SJCRH30 (cell line): ENCODE measurements at regions not wholly inside any gene's neighbourhood (a gene's known extent, or its start where the extent isn't known, plus 50 kb on each side); places are given as distances from the start of the nearest gene placed in this dataset.
"Not testable (repeated sequence)": the region's sequence is repeated elsewhere in the genome, so short reads cannot be mapped to it uniquely, and the experiment has no call there.

Source experiments
- DNase-seq, 2 experiments: peaks; one replicate each; pipeline ENCODE4 v3.0.0-alpha.2; 2015 to 2020
- H3K27ac ChIP-seq: fragments of 250-450 bp; sonication (Bioruptor Pico); 2 replicates; pipeline ENCODE4 v1.5.1; 2020; ENCODE audit warnings: mild to moderate bottlenecking, moderate library complexity
- H3K27me3 ChIP-seq: fragments of 250-450 bp; sonication (Bioruptor Pico); 2 replicates; pipeline ENCODE4 v1.5.1; 2020; ENCODE audit warnings: mild to moderate bottlenecking, moderate library complexity
- H3K36me3 ChIP-seq: fragments of 250-450 bp; sonication (Bioruptor Pico); 2 replicates; pipeline ENCODE4 v1.5.1; 2020; ENCODE audit warnings: mild to moderate bottlenecking, moderate library complexity
- H3K4me1 ChIP-seq: fragments of 250-450 bp; sonication (Bioruptor Pico); 2 replicates; pipeline ENCODE4 v1.5.1; 2020; ENCODE audit warnings: mild to moderate bottlenecking, moderate library complexity
- H3K4me3 ChIP-seq: fragments of 250-450 bp; sonication (Bioruptor Pico); 2 replicates; pipeline ENCODE4 v1.5.1; 2020; ENCODE audit warnings: mild to moderate bottlenecking, moderate library complexity
- H3K9me3 ChIP-seq: fragments of 250-450 bp; sonication (Bioruptor Pico); replicated peaks from 2 replicates; pipeline ENCODE4 v1.5.1; 2020; ENCODE audit warnings: mild to moderate bottlenecking, moderate library complexity

GRCh38 chr22:23419931-23420330 lies 160.2 kb downstream of the IGLL1 start:
- no peak overlapping the region for H3K4me3 ChIP-seq
- no peak for DNase-seq
- H3K9me3 ChIP-seq, result no peaks in the 10 kb centered on the region
- no peaks in the 10 kb centered on the region for H3K27me3 ChIP-seq
- no peak overlapping the region for H3K27ac ChIP-seq
- H3K36me3 ChIP-seq, result no peaks in the 10 kb centered on the region
- no peaks in the 10 kb centered on the region for H3K4me1 ChIP-seq

- H3K9me3 ChIP-seq, result no peaks in the 10 kb centered on the region
- no peaks in the 10 kb centered on the region for H3K36me3 ChIP-seq
- H3K27me3 ChIP-seq, result no peaks in the 10 kb centered on the region
- H3K4me1 ChIP-seq, result no peaks in the 10 kb centered on the region
- no peak overlapping the region for H3K4me3 ChIP-seq
- no peak for DNase-seq
- no peak overlapping the region for H3K27ac ChIP-seq
Observed at GRCh38 chr22:23419171-23419570, 160.9 kb downstream of the IGLL1 start.

GRCh38 chr22:23418159-23418788 lies 161.8 kb downstream of the IGLL1 start:
- no peaks in the 10 kb centered on the region for H3K4me1 ChIP-seq
- no peaks in the 10 kb centered on the region for H3K27me3 ChIP-seq
- DNase-seq, result no peak
- H3K9me3 ChIP-seq, result no peaks in the 10 kb centered on the region
- H3K36me3 ChIP-seq, result no peaks in the 10 kb centered on the region
- H3K27ac ChIP-seq, result no peak overlapping the region
- H3K4me3 ChIP-seq, result no peak overlapping the region

- not testable (repeated sequence) for H3K9me3 ChIP-seq, DNase-seq, H3K36me3 ChIP-seq, H3K27me3 ChIP-seq, H3K27ac ChIP-seq, H3K4me1 ChIP-seq, H3K4me3 ChIP-seq
Observed at GRCh38 chr22:23417327-23417726, 162.8 kb downstream of the IGLL1 start.

GRCh38 chr22:23416169-23416690 lies 163.9 kb downstream of the IGLL1 start:
- not testable (repeated sequence) for H3K4me3 ChIP-seq, DNase-seq, H3K27ac ChIP-seq, H3K27me3 ChIP-seq, H3K9me3 ChIP-seq, H3K36me3 ChIP-seq, H3K4me1 ChIP-seq

- no peaks in the 10 kb centered on the region; the same call in 1 of the 2 replicates for H3K9me3 ChIP-seq
- H3K27me3 ChIP-seq, result no peaks in the 10 kb centered on the region; the same call in 1 of the 2 replicates
- no peak overlapping the region for H3K27ac ChIP-seq
- H3K4me1 ChIP-seq, result no peaks in the 10 kb centered on the region
- no peaks in the 10 kb centered on the region for H3K36me3 ChIP-seq
- DNase-seq, result no peak
- H3K4me3 ChIP-seq, result no peak overlapping the region
Observed at GRCh38 chr22:23415490-23415851, 164.6 kb downstream of the IGLL1 start.

- H3K4me3 ChIP-seq, result no peak overlapping the region
- no peak for DNase-seq
- no peaks in the 10 kb centered on the region for H3K4me1 ChIP-seq
- no peaks in the 10 kb centered on the region; the same call in 1 of the 2 replicates for H3K9me3 ChIP-seq
- no peaks in the 10 kb centered on the region for H3K36me3 ChIP-seq
- no peak overlapping the region for H3K27ac ChIP-seq
- no peaks in the 10 kb centered on the region; the same call in 1 of the 2 replicates for H3K27me3 ChIP-seq
Observed at GRCh38 chr22:23414727-23415489, 165.2 kb downstream of the IGLL1 start.

GRCh38 chr22:23411739-23412138 lies 168.4 kb downstream of the IGLL1 start:
- DNase-seq, result no peak
- H3K27me3 ChIP-seq, result no peaks in the 10 kb centered on the region; the same call in 1 of the 2 replicates
- H3K4me1 ChIP-seq, result no peaks in the 10 kb centered on the region
- no peak overlapping the region for H3K27ac ChIP-seq
- H3K4me3 ChIP-seq, result no peak overlapping the region
- no peaks in the 10 kb centered on the region for H3K36me3 ChIP-seq
- no peaks in the 10 kb centered on the region; the same call in 1 of the 2 replicates for H3K9me3 ChIP-seq

GRCh38 chr22:23410411-23410810 lies 169.7 kb downstream of the IGLL1 start:
- Histone ChIP-seq H3K36me3 (no peaks in the 10 kb centered on the region), H3K27me3 (no peaks in the 10 kb centered on the region; the same call in 1 of the 2 replicates), H3K9me3 (no peaks in the 10 kb centered on the region; the same call in 1 of the 2 replicates), H3K4me3 (no peak overlapping the region), H3K4me1 (no peaks in the 10 kb centered on the region), H3K27ac (no peak overlapping the region)
- DNase-seq, result no peak

GRCh38 chr22:23409976-23410375 lies 170.1 kb downstream of the IGLL1 start:
- Histone ChIP-seq H3K4me3 (no peak overlapping the region), H3K4me1 (no peaks in the 10 kb centered on the region), H3K27me3 (no peaks in the 10 kb centered on the region; the same call in 1 of the 2 replicates), H3K36me3 (no peaks in the 10 kb centered on the region), H3K9me3 (no peaks in the 10 kb centered on the region; the same call in 1 of the 2 replicates), H3K27ac (no peak overlapping the region)
- no peak for DNase-seq

GRCh38 chr22:23408321-23408720 lies 171.8 kb downstream of the IGLL1 start:
- no peaks in the 10 kb centered on the region; the same call in 1 of the 2 replicates for H3K9me3 ChIP-seq
- H3K4me1 ChIP-seq, result no peaks in the 10 kb centered on the region
- no peak for DNase-seq
- H3K4me3 ChIP-seq, result no peak overlapping the region
- no peak overlapping the region for H3K27ac ChIP-seq
- H3K36me3 ChIP-seq, result no peaks in the 10 kb centered on the region
- H3K27me3 ChIP-seq, result no peaks in the 10 kb centered on the region; the same call in 1 of the 2 replicates

GRCh38 chr22:23405366-23405851 lies 174.7 kb downstream of the IGLL1 start:
- no peaks in the 10 kb centered on the region for H3K9me3 ChIP-seq
- H3K4me1 ChIP-seq, result no peaks in the 10 kb centered on the region
- H3K36me3 ChIP-seq, result no peaks in the 10 kb centered on the region
- no peak overlapping the region for H3K27ac ChIP-seq
- no peaks in the 10 kb centered on the region for H3K27me3 ChIP-seq
- no peak overlapping the region for H3K4me3 ChIP-seq
- DNase-seq, result no peak

GRCh38 chr22:23404689-23405365 lies 175.3 kb downstream of the IGLL1 start:
- no peaks in the 10 kb centered on the region for H3K4me1 ChIP-seq
- H3K27ac ChIP-seq, result no peak overlapping the region
- no peaks in the 10 kb centered on the region for H3K36me3 ChIP-seq
- no peaks in the 10 kb centered on the region for H3K9me3 ChIP-seq
- no peak overlapping the region for H3K4me3 ChIP-seq
- H3K27me3 ChIP-seq, result no peaks in the 10 kb centered on the region
- DNase-seq, result peak in 1 of 2 experiments; percentile 24

- H3K4me3 ChIP-seq, result no peak overlapping the region
- no peaks in the 10 kb centered on the region for H3K9me3 ChIP-seq
- no peaks in the 10 kb centered on the region for H3K4me1 ChIP-seq
- H3K36me3 ChIP-seq, result no peaks in the 10 kb centered on the region
- no peak overlapping the region for H3K27ac ChIP-seq
- H3K27me3 ChIP-seq, result no peaks in the 10 kb centered on the region
- no peak for DNase-seq
Observed at GRCh38 chr22:23403720-23404688, 176.1 kb downstream of the IGLL1 start.
